ENCODE measurements at regions not wholly inside any gene's neighbourhood (a gene's known extent, or its start where the extent isn't known, plus 50 kb on each side); places are given as distances from the start of the nearest gene placed in this dataset.

DNA sequence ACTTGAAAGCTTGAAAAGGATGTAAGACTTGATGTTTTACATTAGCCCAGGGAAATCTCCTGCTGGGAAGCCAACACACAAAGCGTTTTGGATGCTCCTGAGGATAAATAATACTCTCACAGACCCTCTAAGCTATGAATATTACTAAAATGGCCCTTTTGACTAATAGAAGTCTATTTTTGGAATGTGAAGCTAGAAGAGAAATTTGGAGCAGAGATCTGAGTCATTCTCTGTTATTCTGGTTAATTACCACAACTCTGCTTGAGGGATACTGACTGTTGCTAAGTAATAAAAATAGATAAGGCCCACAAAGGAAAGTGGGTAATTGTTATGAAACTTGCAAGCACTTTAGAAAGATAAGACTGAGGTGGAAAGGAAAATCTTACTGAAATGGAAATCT is 346.2 kb upstream of the STXBP6 start:
- Mint-ChIP-seq H3K4me1 (ENCODE audit: low read depth) (no peaks in the 10 kb centered on the region), H3K4me3 (no peak overlapping the region), H3K36me3 (ENCODE audit: low read depth) (no peaks in the 10 kb centered on the region), H3K9me3 (peaks cover 12% of the 10 kb centered on the region), H3K27me3 (ENCODE audit: insufficient read depth) (no peaks in the 10 kb centered on the region; the same call in 1 of the 2 replicates), H3K27ac (no peak overlapping the region)
- DNase-seq, result no peak
- TF ChIP-seq, protein P1, sequence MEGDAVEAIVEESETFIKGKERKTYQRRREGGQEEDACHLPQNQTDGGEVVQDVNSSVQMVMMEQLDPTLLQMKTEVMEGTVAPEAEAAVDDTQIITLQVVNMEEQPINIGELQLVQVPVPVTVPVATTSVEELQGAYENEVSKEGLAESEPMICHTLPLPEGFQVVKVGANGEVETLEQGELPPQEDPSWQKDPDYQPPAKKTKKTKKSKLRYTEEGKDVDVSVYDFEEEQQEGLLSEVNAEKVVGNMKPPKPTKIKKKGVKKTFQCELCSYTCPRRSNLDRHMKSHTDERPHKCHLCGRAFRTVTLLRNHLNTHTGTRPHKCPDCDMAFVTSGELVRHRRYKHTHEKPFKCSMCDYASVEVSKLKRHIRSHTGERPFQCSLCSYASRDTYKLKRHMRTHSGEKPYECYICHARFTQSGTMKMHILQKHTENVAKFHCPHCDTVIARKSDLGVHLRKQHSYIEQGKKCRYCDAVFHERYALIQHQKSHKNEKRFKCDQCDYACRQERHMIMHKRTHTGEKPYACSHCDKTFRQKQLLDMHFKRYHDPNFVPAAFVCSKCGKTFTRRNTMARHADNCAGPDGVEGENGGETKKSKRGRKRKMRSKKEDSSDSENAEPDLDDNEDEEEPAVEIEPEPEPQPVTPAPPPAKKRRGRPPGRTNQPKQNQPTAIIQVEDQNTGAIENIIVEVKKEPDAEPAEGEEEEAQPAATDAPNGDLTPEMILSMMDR (IDR thresholded peaks at IDR 0.05), result no peak

DNA sequence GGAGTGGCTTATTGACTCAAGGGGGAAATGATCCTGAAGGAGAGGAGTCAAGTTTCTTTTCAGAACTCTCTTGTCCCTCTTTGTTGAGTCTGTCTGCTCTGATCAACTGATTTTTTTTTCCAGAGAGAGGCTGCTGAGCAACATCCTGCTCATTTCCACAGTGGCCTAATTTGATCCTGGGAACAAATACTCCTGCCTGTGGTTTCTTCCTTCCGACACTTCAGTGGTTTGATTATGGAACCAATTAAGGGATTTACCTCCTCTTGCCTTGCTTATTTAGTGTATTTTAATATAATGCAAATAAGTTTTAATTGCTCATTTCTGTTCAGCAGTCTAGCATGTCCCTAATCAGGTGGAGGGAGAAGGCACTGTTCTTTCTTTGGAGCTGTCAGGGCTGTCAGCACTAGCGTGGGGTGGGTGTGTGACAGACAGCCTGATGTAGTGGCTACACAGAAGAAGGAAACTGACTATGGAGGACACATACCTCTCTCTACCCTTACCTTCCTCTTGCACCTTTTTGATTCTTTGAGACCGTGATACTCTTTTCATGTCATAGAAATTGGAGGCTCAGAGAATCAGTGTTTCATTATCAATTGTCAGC is 344.9 kb upstream of the STXBP6 start:
- DNase-seq, result no peak
- Mint-ChIP-seq H3K27me3 (ENCODE audit: insufficient read depth) (no peaks in the 10 kb centered on the region; the same call in 1 of the 2 replicates), H3K36me3 (ENCODE audit: low read depth) (no peaks in the 10 kb centered on the region), H3K9me3 (peaks cover 14% of the 10 kb centered on the region), H3K4me1 (ENCODE audit: low read depth) (no peaks in the 10 kb centered on the region), H3K4me3 (no peak overlapping the region), H3K27ac (no peak overlapping the region)
- TF ChIP-seq, protein P1 (IDR thresholded peaks at IDR 0.05), result no peak

DNA sequence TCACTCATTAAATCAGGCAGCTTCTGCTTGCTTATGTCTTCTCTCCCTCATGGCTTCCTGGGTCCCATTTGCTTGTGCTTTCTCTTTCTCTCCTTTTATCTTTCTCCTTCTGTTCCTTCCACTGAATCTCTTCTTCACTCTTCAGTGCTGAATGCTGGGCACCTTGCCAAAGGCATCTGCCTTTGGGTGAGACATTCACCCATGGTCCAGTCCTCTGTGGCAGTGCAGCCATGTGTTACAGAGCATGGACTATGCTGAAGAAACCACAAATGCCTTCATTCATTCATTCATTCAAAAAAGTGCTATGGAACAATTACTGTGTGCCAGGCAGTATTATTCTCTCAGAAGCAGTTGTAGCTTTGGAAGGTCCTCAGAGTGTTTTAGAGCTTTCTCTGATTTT is 344.4 kb upstream of the STXBP6 start:
- H3K36me3 Mint-ChIP-seq (ENCODE audit: low read depth), result no peaks in the 10 kb centered on the region
- no peak overlapping the region for H3K27ac Mint-ChIP-seq
- TF ChIP-seq, protein P1 (IDR thresholded peaks at IDR 0.05), result no peak
- no peaks in the 10 kb centered on the region; the same call in 1 of the 2 replicates for H3K27me3 Mint-ChIP-seq (ENCODE audit: insufficient read depth)
- no peaks in the 10 kb centered on the region for H3K4me1 Mint-ChIP-seq (ENCODE audit: low read depth)
- DNase-seq, result no peak
- no peak overlapping the region for H3K4me3 Mint-ChIP-seq
- peaks cover 16% of the 10 kb centered on the region for H3K9me3 Mint-ChIP-seq

DNA sequence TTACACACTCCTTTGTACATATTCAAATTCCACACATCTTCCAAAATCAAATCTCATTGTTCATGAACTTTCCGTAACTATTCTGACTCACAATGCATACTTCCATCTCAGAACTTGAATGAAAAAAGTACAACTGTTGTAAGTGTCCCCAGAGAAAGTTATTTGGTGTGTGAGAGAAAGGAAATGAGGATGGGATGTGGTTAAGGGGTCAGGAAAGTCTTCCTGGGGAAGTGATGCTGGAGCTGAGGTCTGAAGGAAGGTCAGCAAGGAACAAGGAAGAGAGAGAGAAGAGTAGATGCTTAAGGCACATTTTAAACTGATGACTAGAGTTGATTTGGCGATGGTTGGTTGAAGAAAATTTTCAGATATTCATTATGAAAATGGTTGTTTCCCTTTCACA is 340.0 kb upstream of the STXBP6 start:
- no peaks in the 10 kb centered on the region; the same call in 1 of the 2 replicates for H3K27me3 Mint-ChIP-seq (ENCODE audit: insufficient read depth)

DNA sequence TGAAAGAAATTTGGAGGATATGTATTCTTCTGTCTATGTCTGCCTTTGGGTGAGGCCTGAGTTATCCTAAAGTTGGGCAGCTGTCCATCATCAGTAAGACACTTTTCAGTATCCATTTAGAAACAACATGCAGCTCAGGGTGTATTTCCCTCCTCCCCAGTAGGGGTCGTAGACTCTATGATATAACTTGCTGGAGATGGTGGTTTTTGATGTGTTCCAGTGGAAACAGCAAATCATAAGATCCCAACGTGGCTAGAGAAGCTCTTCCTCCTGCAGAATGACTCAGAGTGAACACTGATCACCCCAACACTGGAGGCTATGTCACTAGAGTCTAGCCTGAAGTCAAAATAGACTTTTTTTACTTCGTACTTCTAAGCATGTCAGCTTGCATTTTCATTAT is 331.6 kb upstream of the STXBP6 start:
- Mint-ChIP-seq H3K9me3 (peaks cover 16% of the 10 kb centered on the region), H3K27me3 (ENCODE audit: insufficient read depth) (no peaks in the 10 kb centered on the region), H3K27ac (no peak overlapping the region), H3K36me3 (ENCODE audit: low read depth) (no peaks in the 10 kb centered on the region), H3K4me3 (no peak overlapping the region), H3K4me1 (ENCODE audit: low read depth) (no peaks in the 10 kb centered on the region)
- no peak for DNase-seq
- TF ChIP-seq, protein P1 (IDR thresholded peaks at IDR 0.05), result no peak

More for the DNA sequence above, 340.0 kb upstream of the STXBP6 start:
- no peak overlapping the region for H3K27ac Mint-ChIP-seq
- TF ChIP-seq, protein P1 (IDR thresholded peaks at IDR 0.05), result no peak
- no peak overlapping the region for H3K4me3 Mint-ChIP-seq
- DNase-seq, result no peak
- peaks cover 16% of the 10 kb centered on the region for H3K9me3 Mint-ChIP-seq
- no peaks in the 10 kb centered on the region for H3K4me1 Mint-ChIP-seq (ENCODE audit: low read depth)
- H3K36me3 Mint-ChIP-seq (ENCODE audit: low read depth), result no peaks in the 10 kb centered on the region

All from HFFc6 (cell line).